ENCODE measurements at regions not wholly inside any gene's neighbourhood (a gene's known extent, or its start where the extent isn't known, plus 50 kb on each side); places are given as distances from the start of the nearest gene placed in this dataset.
A peak's percentile ranks its signal among the peaks of the same experiment; 100 is the strongest.

DNA sequence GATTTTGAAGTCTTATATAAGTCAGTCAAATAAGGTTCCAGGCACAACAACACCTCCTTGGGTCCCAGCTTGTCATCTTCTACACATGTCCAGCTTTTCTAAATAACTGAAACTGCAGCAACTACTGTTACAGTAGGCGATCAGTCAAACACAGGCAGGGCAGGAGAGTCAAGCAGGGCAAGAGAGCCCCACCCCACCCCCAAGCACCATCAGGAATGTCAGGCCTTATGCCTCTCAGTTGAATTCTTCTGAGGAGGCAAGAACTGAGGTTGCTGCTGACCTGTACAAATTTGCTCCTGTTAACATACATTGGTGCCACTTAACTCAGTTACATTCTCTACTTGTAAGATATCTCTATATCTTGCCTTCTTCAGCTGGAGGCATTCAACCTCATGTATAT is 608.8 kb upstream of the PCDH10 start:
- Mint-ChIP-seq H3K4me3 (no peak overlapping the region), H3K27me3 (ENCODE audit: low read depth, poor library complexity) (no peaks in the 10 kb centered on the region), H3K9me3 (peaks cover 8% of the 10 kb centered on the region), H3K27ac (no peak overlapping the region), H3K36me3 (ENCODE audit: low read depth) (no peaks in the 10 kb centered on the region), H3K4me1 (no peaks in the 10 kb centered on the region)
- TF ChIP-seq, protein P1, sequence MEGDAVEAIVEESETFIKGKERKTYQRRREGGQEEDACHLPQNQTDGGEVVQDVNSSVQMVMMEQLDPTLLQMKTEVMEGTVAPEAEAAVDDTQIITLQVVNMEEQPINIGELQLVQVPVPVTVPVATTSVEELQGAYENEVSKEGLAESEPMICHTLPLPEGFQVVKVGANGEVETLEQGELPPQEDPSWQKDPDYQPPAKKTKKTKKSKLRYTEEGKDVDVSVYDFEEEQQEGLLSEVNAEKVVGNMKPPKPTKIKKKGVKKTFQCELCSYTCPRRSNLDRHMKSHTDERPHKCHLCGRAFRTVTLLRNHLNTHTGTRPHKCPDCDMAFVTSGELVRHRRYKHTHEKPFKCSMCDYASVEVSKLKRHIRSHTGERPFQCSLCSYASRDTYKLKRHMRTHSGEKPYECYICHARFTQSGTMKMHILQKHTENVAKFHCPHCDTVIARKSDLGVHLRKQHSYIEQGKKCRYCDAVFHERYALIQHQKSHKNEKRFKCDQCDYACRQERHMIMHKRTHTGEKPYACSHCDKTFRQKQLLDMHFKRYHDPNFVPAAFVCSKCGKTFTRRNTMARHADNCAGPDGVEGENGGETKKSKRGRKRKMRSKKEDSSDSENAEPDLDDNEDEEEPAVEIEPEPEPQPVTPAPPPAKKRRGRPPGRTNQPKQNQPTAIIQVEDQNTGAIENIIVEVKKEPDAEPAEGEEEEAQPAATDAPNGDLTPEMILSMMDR (IDR thresholded peaks at IDR 0.05), result no peak
- no peak for DNase-seq

- Mint-ChIP-seq H3K36me3 (ENCODE audit: low read depth) (no peaks in the 10 kb centered on the region), H3K27me3 (ENCODE audit: low read depth, poor library complexity) (no peaks in the 10 kb centered on the region), H3K27ac (no peak overlapping the region), H3K9me3 (peaks cover 8% of the 10 kb centered on the region), H3K4me1 (no peaks in the 10 kb centered on the region), H3K4me3 (no peak overlapping the region)
- no peak for DNase-seq
- TF ChIP-seq, protein P1 (IDR thresholded peaks at IDR 0.05), result no peak
These were observed 608.3 kb upstream of the PCDH10 start for GRCh38 chr4:132540797-132541196.

GRCh38 chr4:132542228-132542627 is 606.9 kb upstream of the PCDH10 start:
- TF ChIP-seq, protein P1 (IDR thresholded peaks at IDR 0.05), result no peak
- H3K4me3 Mint-ChIP-seq, result no peak overlapping the region
- no peaks in the 10 kb centered on the region for H3K4me1 Mint-ChIP-seq
- no peaks in the 10 kb centered on the region for H3K27me3 Mint-ChIP-seq (ENCODE audit: low read depth, poor library complexity)
- DNase-seq, result no peak
- H3K9me3 Mint-ChIP-seq, result peaks cover 8% of the 10 kb centered on the region
- no peaks in the 10 kb centered on the region for H3K36me3 Mint-ChIP-seq (ENCODE audit: low read depth)
- H3K27ac Mint-ChIP-seq, result no peak overlapping the region

GRCh38 chr4:132548463-132548862 is 600.6 kb upstream of the PCDH10 start:
- H3K4me3 Mint-ChIP-seq, result no peak overlapping the region
- H3K9me3 Mint-ChIP-seq, result no peaks in the 10 kb centered on the region
- H3K36me3 Mint-ChIP-seq (ENCODE audit: low read depth), result no peaks in the 10 kb centered on the region
- H3K27ac Mint-ChIP-seq, result no peak overlapping the region
- TF ChIP-seq, protein P1 (IDR thresholded peaks at IDR 0.05), result no peak
- H3K27me3 Mint-ChIP-seq (ENCODE audit: low read depth, poor library complexity), result peaks cover 3% of the 10 kb centered on the region
- DNase-seq, result no peak
- H3K4me1 Mint-ChIP-seq, result no peaks in the 10 kb centered on the region

- Mint-ChIP-seq H3K9me3 (no peaks in the 10 kb centered on the region), H3K27ac (no peak overlapping the region), H3K4me3 (no peak overlapping the region), H3K27me3 (ENCODE audit: low read depth, poor library complexity) (no peaks in the 10 kb centered on the region), H3K4me1 (no peaks in the 10 kb centered on the region), H3K36me3 (ENCODE audit: low read depth) (no peaks in the 10 kb centered on the region)
- TF ChIP-seq, protein P1 (IDR thresholded peaks at IDR 0.05), result no peak
- no peak for DNase-seq
These were observed 592.8 kb upstream of the PCDH10 start for GRCh38 chr4:132556316-132556715.

GRCh38 chr4:132557660-132558059 is 591.4 kb upstream of the PCDH10 start:
- Mint-ChIP-seq H3K36me3 (ENCODE audit: low read depth) (no peaks in the 10 kb centered on the region), H3K9me3 (no peaks in the 10 kb centered on the region), H3K4me1 (no peaks in the 10 kb centered on the region), H3K27me3 (ENCODE audit: low read depth, poor library complexity) (no peaks in the 10 kb centered on the region), H3K4me3 (no peak overlapping the region), H3K27ac (no peak overlapping the region)
- TF ChIP-seq, protein P1 (IDR thresholded peaks at IDR 0.05), result peak; percentile 11
- no peak for DNase-seq
